Muscle layer of duodenum (tissue), 2 donors: ENCODE measurements at regions not wholly inside any gene's neighbourhood (a gene's known extent, or its start where the extent isn't known, plus 50 kb on each side); places are given as distances from the start of the nearest gene placed in this dataset.

Experiments used
- H3K27ac ChIP-seq: one replicate; pipeline ENCODE4 v1.7.0; 2013; ENCODE audit warnings: mild to moderate bottlenecking, low read length
- H3K27me3 ChIP-seq: one replicate; pipeline ENCODE4 v1.7.0; 2013; ENCODE audit warnings: low read depth, mild to moderate bottlenecking, control low read depth, low read length
- H3K36me3 ChIP-seq, 2 donors: one replicate each; pipeline ENCODE4 v1.7.0; 2013; ENCODE audit warnings: low read length in 2 of 2, control low read depth in 1 of 2, mild to moderate bottlenecking in 1 of 2; ENCODE audit not compliant: insufficient read depth in 2 of 2, control insufficient read depth in 1 of 2
- H3K4me1 ChIP-seq, 2 donors: one replicate each; pipeline ENCODE4 v1.7.0; 2013; ENCODE audit warnings: low read length in 2 of 2, mild to moderate bottlenecking in 2 of 2, control low read depth in 1 of 2, moderate library complexity in 1 of 2; ENCODE audit not compliant: insufficient read depth in 2 of 2, control insufficient read depth in 1 of 2
- H3K4me3 ChIP-seq, 2 donors: one replicate each; pipeline ENCODE4 v1.7.0; 2013; ENCODE audit warnings: low read length in 2 of 2, low read depth in 1 of 2, mild to moderate bottlenecking in 1 of 2
- H3K9me3 ChIP-seq, 2 donors: one replicate each; pipeline ENCODE4 v1.7.0; 2013; ENCODE audit warnings: low read length in 2 of 2, control low read depth in 1 of 2, mild to moderate bottlenecking in 1 of 2; ENCODE audit not compliant: control insufficient read depth in 1 of 2
- donor health status: healthy.

- Histone ChIP-seq H3K36me3 (no peaks in the 10 kb centered on the region), H3K4me3 (no peak overlapping the region), H3K9me3 (no peaks in the 10 kb centered on the region)
Measured at GRCh38 chr5:72032788-72033187, 74.5 kb upstream of the MAP1B start.

GRCh38 chr5:72034770-72035169 lies 72.5 kb upstream of the MAP1B start:
- no peaks in the 10 kb centered on the region for H3K9me3 ChIP-seq
- no peaks in the 10 kb centered on the region for H3K4me1 ChIP-seq
- no peaks in the 10 kb centered on the region for H3K27me3 ChIP-seq
- no peaks in the 10 kb centered on the region for H3K36me3 ChIP-seq
- no peak overlapping the region for H3K4me3 ChIP-seq
- no peak overlapping the region for H3K27ac ChIP-seq

More at GRCh38 chr5:72032788-72033187, 74.5 kb upstream of the MAP1B start:
- Histone ChIP-seq H3K27me3 (no peaks in the 10 kb centered on the region), H3K4me1 (no peaks in the 10 kb centered on the region), H3K27ac (no peak overlapping the region)

- Histone ChIP-seq H3K4me1 (no peaks in the 10 kb centered on the region), H3K4me3 (no peak overlapping the region), H3K27ac (no peak overlapping the region), H3K36me3 (no peaks in the 10 kb centered on the region), H3K9me3 (no peaks in the 10 kb centered on the region), H3K27me3 (no peaks in the 10 kb centered on the region)
Measured at GRCh38 chr5:72035831-72036230, 71.4 kb upstream of the MAP1B start.

GRCh38 chr5:72036951-72037350 lies 70.3 kb upstream of the MAP1B start:
- no peaks in the 10 kb centered on the region for H3K27me3 ChIP-seq

GRCh38 chr5:72040513-72040912 lies 66.8 kb upstream of the MAP1B start:
- Histone ChIP-seq H3K27me3 (no peaks in the 10 kb centered on the region), H3K27ac (no peak overlapping the region), H3K4me3 (no peak overlapping the region), H3K9me3 (no peaks in the 10 kb centered on the region), H3K36me3 (no peaks in the 10 kb centered on the region), H3K4me1 (no peaks in the 10 kb centered on the region)

More at GRCh38 chr5:72036951-72037350, 70.3 kb upstream of the MAP1B start:
- Histone ChIP-seq H3K4me3 (no peak overlapping the region), H3K36me3 (no peaks in the 10 kb centered on the region), H3K27ac (no peak overlapping the region), H3K9me3 (no peaks in the 10 kb centered on the region), H3K4me1 (no peaks in the 10 kb centered on the region)

- H3K4me3 ChIP-seq, result no peak overlapping the region
- H3K4me1 ChIP-seq, result no peaks in the 10 kb centered on the region
- H3K9me3 ChIP-seq, result no peaks in the 10 kb centered on the region
- no peaks in the 10 kb centered on the region for H3K36me3 ChIP-seq
- no peak overlapping the region for H3K27ac ChIP-seq
- H3K27me3 ChIP-seq, result no peaks in the 10 kb centered on the region
Measured at GRCh38 chr5:72041654-72042053, 65.6 kb upstream of the MAP1B start.

- Histone ChIP-seq H3K36me3 (no peaks in the 10 kb centered on the region), H3K4me3 (no peak overlapping the region), H3K9me3 (no peaks in the 10 kb centered on the region), H3K4me1 (no peaks in the 10 kb centered on the region), H3K27me3 (no peaks in the 10 kb centered on the region), H3K27ac (no peak overlapping the region)
Measured at GRCh38 chr5:72042097-72042496, 65.2 kb upstream of the MAP1B start.

- H3K4me3 ChIP-seq, result no peak overlapping the region
- no peaks in the 10 kb centered on the region for H3K36me3 ChIP-seq
- no peaks in the 10 kb centered on the region for H3K27me3 ChIP-seq
- H3K27ac ChIP-seq, result no peak overlapping the region
- no peaks in the 10 kb centered on the region for H3K4me1 ChIP-seq
- peaks cover 0 to 4% of the 10 kb centered on the region in 2 donors for H3K9me3 ChIP-seq
Measured at GRCh38 chr5:72045692-72046091, 61.6 kb upstream of the MAP1B start.

- peaks cover 0 to 4% of the 10 kb centered on the region in 2 donors for H3K9me3 ChIP-seq
- no peak overlapping the region for H3K4me3 ChIP-seq
- H3K36me3 ChIP-seq, result no peaks in the 10 kb centered on the region
- no peak overlapping the region for H3K27ac ChIP-seq
- H3K27me3 ChIP-seq, result no peaks in the 10 kb centered on the region
- H3K4me1 ChIP-seq, result no peaks in the 10 kb centered on the region
Measured at GRCh38 chr5:72046106-72046505, 61.2 kb upstream of the MAP1B start.

GRCh38 chr5:72055636-72056035 lies 51.6 kb upstream of the MAP1B start:
- Histone ChIP-seq H3K36me3 (no peaks in the 10 kb centered on the region), H3K4me1 (no peaks in the 10 kb centered on the region), H3K9me3 (no peaks in the 10 kb centered on the region), H3K4me3 (no peak overlapping the region), H3K27ac (no peak overlapping the region), H3K27me3 (no peaks in the 10 kb centered on the region)
